PC-9 (cell line): ENCODE measurements at regions not wholly inside any gene's neighbourhood (a gene's known extent, or its start where the extent isn't known, plus 50 kb on each side); places are given as distances from the start of the nearest gene placed in this dataset.

Experiments used
- BruUV-seq: library from RNA; stranded (reverse); fragments of 400-500 nt; replicated peaks from 2 replicates; lab custom pipeline; 2021; lab: Mats Ljungman, UMichigan
- CTCF ChIA-PET: fragments of 300-600 bp; sonication (Branson Sonifier 250); formaldehyde crosslinking; loops from one replicate; lab custom pipeline; 2022; ENCODE audit warnings: antibody characterized with exemption; lab: Charles Lee
- POLR2A ChIA-PET: fragments of 300-600 bp; sonication (Branson Sonifier 250); formaldehyde crosslinking; loops from one replicate; lab custom pipeline; 2022; ENCODE audit warnings: antibody characterized with exemption; ENCODE audit not compliant: unreplicated experiment; lab: Charles Lee
- DNase-seq, 2 experiments: peaks; one replicate each; pipeline versions ENCODE4 v3.0.0 to v3.0.0-alpha.2; 2015 to 2022; ENCODE audit warnings: mixed read lengths in 1 of 2
- H2AFZ ChIP-seq: fragments of 200-600 bp; sonication (generic); 2 replicates; pipeline ENCODE4 v1.8.1; 2017; ENCODE audit warnings: antibody characterized with exemption
- H3F3A ChIP-seq: fragments of 200-600 bp; sonication (generic); 2 replicates; pipeline ENCODE4 v1.8.1; 2017; ENCODE audit warnings: antibody characterized with exemption, mild to moderate bottlenecking, low read depth; ENCODE audit not compliant: insufficient read depth
- H3K27ac ChIP-seq: fragments of 200-600 bp; sonication (generic); 2 replicates; pipeline ENCODE4 v1.6.1; 2016; ENCODE audit warnings: mixed run types
- H3K27me3 ChIP-seq: fragments of 200-600 bp; sonication (generic); 2 replicates; pipeline ENCODE4 v1.6.1; 2016; ENCODE audit warnings: low read depth, mixed run types; ENCODE audit not compliant: insufficient read depth
- H3K36me3 ChIP-seq: fragments of 200-600 bp; sonication (generic); 2 replicates; pipeline ENCODE4 v1.6.1; 2016; ENCODE audit warnings: low read depth, mixed run types
- H3K4me1 ChIP-seq: fragments of 200-600 bp; sonication (generic); replicated peaks from 2 replicates; pipeline ENCODE4 v1.6.1; 2016; ENCODE audit warnings: mixed run types; ENCODE audit not compliant: insufficient read depth
- H3K4me2 ChIP-seq: fragments of 200-600 bp; sonication (generic); 2 replicates; pipeline ENCODE4 v1.6.1; 2017; ENCODE audit warnings: mixed run types
- H3K4me3 ChIP-seq: fragments of 200-600 bp; sonication (generic); 2 replicates; pipeline ENCODE4 v1.6.1; 2016; ENCODE audit warnings: mixed run types
- H3K79me2 ChIP-seq: fragments of 200-600 bp; sonication (generic); 2 replicates; pipeline ENCODE4 v1.6.1; 2017; ENCODE audit warnings: low read depth, mixed run types
- H3K9me2 ChIP-seq: fragments of 200-600 bp; sonication (generic); 2 replicates; pipeline ENCODE4 v1.8.1; 2017; ENCODE audit warnings: mild to moderate bottlenecking; ENCODE audit not compliant: insufficient read depth
- H3K9me3 ChIP-seq: fragments of 200-600 bp; sonication (generic); 2 replicates; pipeline ENCODE4 v1.8.1; 2016; ENCODE audit warnings: low read depth; ENCODE audit not compliant: insufficient read depth
- H4K20me1 ChIP-seq: fragments of 200-600 bp; sonication (generic); 2 replicates; pipeline ENCODE4 v1.8.1; 2017; ENCODE audit not compliant: insufficient read depth
- CTCF ChIP-seq: fragments of 200-600 bp; sonication (generic); conservative IDR thresholded peaks from 2 replicates; pipeline ENCODE4 v1.6.1; 2017; ENCODE audit warnings: mixed run types, antibody characterized with exemption, mild to moderate bottlenecking, moderate library complexity
- EZH2 ChIP-seq: fragments of 200-600 bp; sonication (generic); IDR thresholded peaks from 2 replicates; pipeline ENCODE4 v1.8.0; 2017; ENCODE audit warnings: antibody characterized with exemption, low read depth
- intact Hi-C: fragments of 100-400 bp; cut with micrococcal nuclease; formaldehyde crosslinking; loops from one replicate; pipeline ENCODE4 v1.10.0; 2022; ENCODE audit not compliant: unreplicated experiment

- H3K4me3 ChIP-seq = no peak overlapping the region
- H3K79me2 ChIP-seq = no peaks in the 10 kb centered on the region
- no TSS peak for BruUV-seq
- H3K9me3 ChIP-seq = no peaks in the 10 kb centered on the region
- H3K4me1 ChIP-seq = no peaks in the 10 kb centered on the region
- no peak for DNase-seq
- no peak overlapping the region for H3K4me2 ChIP-seq
- ChIA-PET CTCF (no interaction called here), POLR2A (no interaction called here)
- TF ChIP-seq EZH2 = no peak
- no peak for TF ChIP-seq CTCF
- H3K36me3 ChIP-seq = no peaks in the 10 kb centered on the region
- peaks cover 2% of the 10 kb centered on the region for H3K27me3 ChIP-seq
- no peaks in the 10 kb centered on the region for H3K9me2 ChIP-seq
- intact Hi-C loops = no loop called here
- H3F3A ChIP-seq = no peaks in the 10 kb centered on the region
- no peak overlapping the region for H2AFZ ChIP-seq
- no peak overlapping the region for H3K27ac ChIP-seq
- no peaks in the 10 kb centered on the region for H4K20me1 ChIP-seq
Measured at GRCh38 chr19:32191921-32192320, 153.5 kb upstream of the ZNF507 start.

GRCh38 chr19:32195706-32196610 lies 149.5 kb upstream of the ZNF507 start:
- Histone ChIP-seq H3K27ac (no peak overlapping the region), H2AFZ (no peak overlapping the region), H3K4me1 (no peaks in the 10 kb centered on the region), H3K4me3 (no peak overlapping the region), H3K27me3 (peaks cover 38% of the 10 kb centered on the region), H3K36me3 (no peaks in the 10 kb centered on the region), H4K20me1 (no peaks in the 10 kb centered on the region), H3F3A (no peaks in the 10 kb centered on the region), H3K79me2 (no peaks in the 10 kb centered on the region), H3K9me3 (no peaks in the 10 kb centered on the region), H3K9me2 (no peaks in the 10 kb centered on the region), H3K4me2 (no peak overlapping the region)
- POLR2A ChIA-PET = no interaction called here
- CTCF ChIA-PET = no interaction called here
- DNase-seq = no peak
- BruUV-seq = no TSS peak
- intact Hi-C loops = no loop called here
- TF ChIP-seq CTCF = no peak
- TF ChIP-seq EZH2 = no peak

- POLR2A ChIA-PET = no interaction called here
- no peak overlapping the region for H3K4me3 ChIP-seq
- BruUV-seq = no TSS peak
Measured at GRCh38 chr19:32196690-32197420, 148.6 kb upstream of the ZNF507 start.

More at GRCh38 chr19:32196690-32197420, 148.6 kb upstream of the ZNF507 start:
- no peaks in the 10 kb centered on the region for H3F3A ChIP-seq
- intact Hi-C loops = no loop called here
- no peaks in the 10 kb centered on the region for H3K9me3 ChIP-seq
- H3K4me1 ChIP-seq = no peaks in the 10 kb centered on the region
- H3K79me2 ChIP-seq = no peaks in the 10 kb centered on the region
- no peaks in the 10 kb centered on the region for H3K9me2 ChIP-seq
- DNase-seq = no peak
- CTCF ChIA-PET = no interaction called here
- H3K27me3 ChIP-seq = peaks cover 41% of the 10 kb centered on the region
- no peak overlapping the region for H2AFZ ChIP-seq
- TF ChIP-seq CTCF = no peak
- TF ChIP-seq EZH2 = no peak
- H3K27ac ChIP-seq = no peak overlapping the region
- H4K20me1 ChIP-seq = no peaks in the 10 kb centered on the region
- no peaks in the 10 kb centered on the region for H3K36me3 ChIP-seq
- no peak overlapping the region for H3K4me2 ChIP-seq
